Lung microvascular endothelial cell (primary cell): ENCODE measurements at regions not wholly inside any gene's neighbourhood (a gene's known extent, or its start where the extent isn't known, plus 50 kb on each side); places are given as distances from the start of the nearest gene placed in this dataset.
"Not testable (repeated sequence)": the region's sequence is repeated elsewhere in the genome, so short reads cannot be mapped to it uniquely, and the experiment has no call there.

Experiments
- DNase-seq, 2 donors: peaks; one replicate each; pipeline versions ENCODE4 v3.0.0 to v3.0.0-alpha.2; 2010; ENCODE audit warnings: low read depth in 2 of 2

DNA sequence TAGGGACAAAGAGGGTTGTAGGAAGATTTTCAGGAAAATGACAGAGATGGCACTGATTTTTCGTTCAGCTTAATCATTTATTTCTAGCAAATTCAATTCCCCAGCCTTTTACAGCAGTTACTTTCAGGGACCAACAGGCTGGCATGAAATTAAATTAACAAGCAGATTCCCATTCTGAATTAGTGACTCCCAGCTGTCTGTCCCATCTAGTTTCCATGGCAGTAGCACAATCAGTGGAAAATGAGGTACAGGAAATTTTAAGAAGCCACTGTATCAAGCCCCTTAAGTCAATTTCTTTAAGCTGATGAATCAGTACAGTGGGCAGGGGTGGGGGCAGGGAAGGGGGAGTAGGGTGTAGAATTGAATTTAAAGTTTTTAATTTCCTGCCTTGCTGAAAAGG lies 121.1 kb upstream of the TEX13C start:
- DNase-seq, result no peak

DNA sequence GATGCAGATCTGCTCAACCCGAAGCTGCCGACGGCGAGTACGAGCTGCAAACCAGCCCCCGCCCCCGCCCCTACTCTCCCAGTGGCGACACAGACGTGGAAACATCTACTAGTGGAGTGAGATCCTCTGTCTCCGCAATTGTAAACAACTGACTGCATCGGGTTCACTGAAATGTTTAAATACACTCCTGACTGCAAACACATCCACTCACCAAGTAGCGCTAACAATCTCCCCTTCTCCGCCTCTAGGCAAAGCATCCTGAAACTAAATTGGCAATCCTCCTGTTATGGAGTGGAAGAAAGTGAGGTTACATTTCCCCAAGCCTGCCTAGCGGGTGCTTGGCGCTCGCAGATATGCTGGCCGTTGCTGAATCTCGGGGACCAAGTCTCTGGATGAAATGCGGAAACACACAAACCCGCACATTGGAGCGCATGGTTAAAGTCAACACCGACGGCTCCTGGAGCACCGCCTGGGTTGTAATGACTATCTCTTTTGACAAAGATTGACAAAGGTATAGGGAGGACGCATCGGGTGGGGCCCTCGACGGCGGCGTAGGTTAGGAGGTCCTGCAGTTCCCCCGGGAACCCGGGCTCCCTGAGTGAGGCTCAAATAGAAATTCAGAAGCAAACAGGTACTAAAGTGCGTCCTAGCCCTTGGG lies 117.0 kb upstream of the TEX13C start:
- no peak for DNase-seq

- DNase-seq, result no peak
These were observed 116.3 kb upstream of the TEX13C start for GRCh38 chrX:125203365-125203736.

DNA sequence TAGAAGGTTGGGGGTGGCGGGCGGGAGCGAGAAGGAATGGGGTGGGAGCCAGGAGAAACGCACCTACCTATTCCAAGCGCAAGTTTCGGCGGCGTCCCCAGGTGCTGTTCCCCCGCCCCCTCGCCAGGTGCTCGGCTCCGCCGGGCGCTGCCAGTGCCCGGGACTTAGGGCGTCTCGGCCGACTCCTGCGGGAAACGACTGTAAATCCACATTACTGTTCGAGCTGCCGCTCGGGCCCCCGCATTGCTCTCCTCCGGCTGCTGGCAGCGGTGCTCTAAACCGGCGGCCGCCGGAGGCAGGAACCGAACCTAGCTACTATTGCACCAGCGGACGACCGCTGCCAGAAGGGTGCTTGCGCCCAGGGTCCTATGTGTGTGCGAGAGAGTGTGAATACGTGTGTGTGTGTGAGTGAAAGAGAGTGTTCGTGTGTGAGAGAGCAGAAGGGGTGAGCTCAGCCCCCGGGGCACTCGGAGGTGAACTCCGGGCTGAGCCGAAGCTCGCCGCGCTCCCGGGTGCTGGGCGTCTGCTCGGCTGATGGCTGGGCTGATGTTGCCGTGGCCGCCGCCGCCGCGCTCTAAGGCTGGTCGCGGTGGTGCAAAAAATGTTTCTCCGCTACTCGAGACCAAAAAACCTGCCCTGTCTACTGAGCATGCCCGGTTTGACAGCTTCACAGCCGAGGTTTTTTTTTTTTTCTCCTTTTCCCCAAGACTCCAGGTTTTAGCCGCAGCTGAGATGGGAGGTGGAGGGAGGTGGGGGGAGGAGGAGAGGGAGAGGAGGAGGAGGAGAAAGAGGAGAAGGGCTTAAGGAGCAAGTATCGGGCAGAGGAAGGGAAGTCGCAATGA lies 115.7 kb upstream of the TEX13C start:
- no peak for DNase-seq

- DNase-seq, result no peak
These were observed 115.0 kb upstream of the TEX13C start for GRCh38 chrX:125204681-125205132.

DNA sequence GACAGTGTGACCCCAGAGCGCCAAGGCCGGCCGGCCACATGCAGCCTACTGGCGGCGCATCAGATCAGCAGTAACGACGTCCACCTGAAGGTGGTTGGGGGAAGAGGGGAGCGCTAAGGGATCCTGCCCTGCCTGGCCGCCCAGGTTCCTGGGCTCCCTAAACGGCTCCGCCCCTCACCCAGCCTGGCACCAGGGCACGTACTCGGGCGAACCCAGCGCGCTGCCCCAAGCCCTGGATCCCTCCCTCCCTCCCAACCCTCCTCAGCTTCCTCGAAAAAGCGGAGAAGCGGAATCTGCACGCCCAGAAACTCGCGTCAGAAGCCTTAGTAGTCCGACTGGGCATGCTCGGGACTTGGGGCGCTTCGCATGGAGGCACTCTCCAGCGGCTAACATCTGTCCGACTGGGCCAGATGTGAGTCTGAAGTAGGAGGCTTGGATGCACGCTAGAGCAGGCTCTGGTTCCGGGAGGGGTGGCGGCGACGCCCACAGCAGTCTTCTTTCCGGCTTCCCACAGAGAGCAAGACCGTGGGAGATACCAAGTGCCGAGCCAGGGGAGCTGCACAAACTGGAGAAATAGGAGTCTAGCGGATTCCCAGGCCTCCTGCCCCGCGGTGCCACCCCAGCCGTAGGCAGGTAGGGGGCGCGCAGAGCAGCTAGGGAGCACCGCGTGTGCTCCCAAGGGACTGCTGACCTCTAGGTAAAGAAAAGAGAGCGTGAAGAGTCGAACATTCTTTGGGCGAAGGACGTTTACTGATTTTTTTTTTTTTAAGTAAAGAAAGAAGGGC lies 114.3 kb upstream of the TEX13C start:
- DNase-seq, result no peak

- DNase-seq, result no peak
These were observed 113.6 kb upstream of the TEX13C start for GRCh38 chrX:125205918-125206665.

DNA sequence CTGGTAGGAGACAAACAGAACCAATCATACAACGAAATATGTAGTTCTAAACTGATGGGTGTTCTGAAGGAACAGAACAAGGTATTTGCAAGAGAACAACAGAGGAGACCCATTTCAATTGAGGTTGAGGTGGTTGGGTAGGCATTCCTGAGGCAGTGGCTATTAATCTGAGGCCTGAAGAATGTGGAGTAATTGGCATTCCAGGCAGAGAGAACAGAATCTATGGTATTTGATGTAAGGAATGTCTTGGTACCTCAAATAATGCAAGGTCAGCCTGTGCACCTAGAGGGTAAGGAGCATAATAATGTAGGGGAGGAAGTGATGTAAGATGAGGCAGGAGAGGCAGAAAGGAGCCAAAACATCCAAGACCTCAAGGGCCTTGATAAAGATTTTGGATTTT lies 109.5 kb upstream of the TEX13C start:
- DNase-seq, result no peak

DNA sequence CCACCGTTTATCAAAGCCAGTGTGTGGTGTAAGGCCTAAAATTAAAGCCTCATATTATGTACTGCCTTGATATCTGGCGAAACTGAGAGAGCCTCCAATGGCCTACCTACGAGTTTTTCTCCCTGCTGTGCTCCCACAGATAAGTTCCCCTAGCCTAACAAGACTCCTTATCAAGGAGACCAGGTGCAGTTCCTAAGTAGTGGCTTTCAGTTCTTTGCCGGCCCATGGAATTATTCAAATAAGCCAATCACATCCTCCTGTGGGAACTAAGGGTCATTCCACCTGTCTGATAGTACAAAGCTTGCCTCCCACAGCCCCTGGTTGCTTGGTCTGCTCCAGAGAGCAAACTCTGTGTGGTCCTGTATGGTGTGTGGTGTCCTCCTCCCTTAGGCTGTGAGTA lies 99.8 kb upstream of the TEX13C start:
- DNase-seq, result no peak

DNA sequence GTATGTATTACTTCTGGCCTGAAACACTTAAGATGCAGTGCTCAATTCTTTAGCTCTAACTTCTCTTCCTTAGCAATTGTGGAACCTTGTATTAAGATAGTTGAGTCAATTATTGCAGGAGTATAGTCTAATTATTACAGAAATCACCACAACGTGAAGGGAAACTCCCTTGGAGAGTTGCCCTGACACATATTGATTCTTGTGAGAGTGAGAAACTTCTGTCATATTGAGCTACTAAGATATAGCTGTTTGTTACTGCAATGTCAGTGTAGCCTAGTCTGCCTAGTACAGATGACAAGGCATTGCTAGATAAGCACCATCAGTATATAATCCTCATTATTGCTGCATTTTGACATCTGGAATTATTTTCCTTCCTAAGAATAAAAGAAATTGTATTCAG lies 82.7 kb upstream of the TEX13C start:
- DNase-seq, result no peak

GRCh38 chrX:125248931-125249330 lies 70.7 kb upstream of the TEX13C start:
- DNase-seq, result no peak

GRCh38 chrX:125255759-125256158 lies 63.9 kb upstream of the TEX13C start:
- DNase-seq, result not testable (repeated sequence)

- DNase-seq, result no peak
These were observed 56.8 kb upstream of the TEX13C start for GRCh38 chrX:125262836-125263235.

DNA sequence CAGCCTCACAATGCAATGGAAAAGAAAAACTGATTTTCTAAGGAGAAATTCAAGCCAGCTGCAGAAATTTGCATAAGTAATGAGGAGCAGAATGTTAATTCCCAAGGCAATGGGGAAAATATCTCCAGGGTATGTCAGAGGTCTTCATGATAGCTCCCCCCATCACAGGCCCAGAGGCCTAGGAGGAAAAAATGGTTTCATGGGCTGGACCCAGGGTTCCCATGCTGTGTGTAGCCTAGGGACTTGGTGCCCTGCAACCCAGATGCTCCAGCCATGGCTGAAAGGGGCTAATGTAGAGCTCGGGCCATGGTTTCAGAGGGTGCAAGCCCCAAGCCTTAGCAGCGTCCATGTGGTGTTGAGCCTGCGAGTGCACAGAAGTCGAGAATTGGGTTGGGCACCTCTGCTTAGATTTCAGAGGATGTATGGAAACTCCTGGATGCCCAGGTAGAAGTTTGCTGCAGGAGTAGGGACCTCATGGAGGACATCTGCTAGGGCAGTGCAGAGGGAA lies 53.5 kb upstream of the TEX13C start:
- DNase-seq, result no peak
